AG09309 (cell line): ENCODE measurements at regions not wholly inside any gene's neighbourhood (a gene's known extent, or its start where the extent isn't known, plus 50 kb on each side); places are given as distances from the start of the nearest gene placed in this dataset.
"Not testable (repeated sequence)": the region's sequence is repeated elsewhere in the genome, so short reads cannot be mapped to it uniquely, and the experiment has no call there.

Experiments used
- DNase-seq: peaks from one replicate; pipeline ENCODE4 v3.0.0-alpha.2; 2010; ENCODE audit warnings: low read depth
- H3K4me3 ChIP-seq: 2 replicates; pipeline ENCODE4 v1.5.1; 2011; ENCODE audit warnings: mild to moderate bottlenecking, low read depth, low read length, moderate library complexity; ENCODE audit not compliant: control insufficient read depth
- TF ChIP-seq, protein P1 (sequence below): IDR thresholded peaks from 2 replicates; pipeline ENCODE4 v1.5.1; 2011; ENCODE audit warnings: mild to moderate bottlenecking, low read depth, low read length, inconsistent platforms; ENCODE audit not compliant: insufficient read depth, control insufficient read depth; ENCODE audit errors: missing control alignments

- no peak for DNase-seq
- TF ChIP-seq, protein P1, sequence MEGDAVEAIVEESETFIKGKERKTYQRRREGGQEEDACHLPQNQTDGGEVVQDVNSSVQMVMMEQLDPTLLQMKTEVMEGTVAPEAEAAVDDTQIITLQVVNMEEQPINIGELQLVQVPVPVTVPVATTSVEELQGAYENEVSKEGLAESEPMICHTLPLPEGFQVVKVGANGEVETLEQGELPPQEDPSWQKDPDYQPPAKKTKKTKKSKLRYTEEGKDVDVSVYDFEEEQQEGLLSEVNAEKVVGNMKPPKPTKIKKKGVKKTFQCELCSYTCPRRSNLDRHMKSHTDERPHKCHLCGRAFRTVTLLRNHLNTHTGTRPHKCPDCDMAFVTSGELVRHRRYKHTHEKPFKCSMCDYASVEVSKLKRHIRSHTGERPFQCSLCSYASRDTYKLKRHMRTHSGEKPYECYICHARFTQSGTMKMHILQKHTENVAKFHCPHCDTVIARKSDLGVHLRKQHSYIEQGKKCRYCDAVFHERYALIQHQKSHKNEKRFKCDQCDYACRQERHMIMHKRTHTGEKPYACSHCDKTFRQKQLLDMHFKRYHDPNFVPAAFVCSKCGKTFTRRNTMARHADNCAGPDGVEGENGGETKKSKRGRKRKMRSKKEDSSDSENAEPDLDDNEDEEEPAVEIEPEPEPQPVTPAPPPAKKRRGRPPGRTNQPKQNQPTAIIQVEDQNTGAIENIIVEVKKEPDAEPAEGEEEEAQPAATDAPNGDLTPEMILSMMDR = no peak
Measured at GRCh38 chrX:25124391-25124790, 108.6 kb upstream of the ARX start.

DNA sequence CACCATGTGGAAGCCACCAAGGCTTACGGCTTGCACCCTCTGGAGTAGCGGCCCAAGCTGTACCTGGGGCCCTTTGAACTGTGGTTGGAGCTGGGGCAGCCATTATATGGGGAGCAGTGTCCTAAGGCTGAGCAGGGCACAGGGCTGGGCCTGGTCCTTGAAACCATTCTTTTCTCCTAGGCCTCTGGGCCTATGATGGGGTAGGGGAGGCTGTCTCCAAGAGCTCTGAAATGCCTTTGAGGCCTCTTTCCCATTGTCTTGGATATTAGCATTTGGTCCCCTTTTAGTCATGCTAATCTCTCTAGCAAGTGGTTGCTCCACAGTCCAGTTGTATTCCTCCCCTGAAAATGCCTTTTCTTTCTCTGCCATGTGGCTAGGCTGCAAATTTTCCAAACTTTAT lies 96.4 kb upstream of the ARX start:
- H3K4me3 ChIP-seq = no peak overlapping the region
- TF ChIP-seq, protein P1 = no peak
- no peak for DNase-seq

More at GRCh38 chrX:25124391-25124790, 108.6 kb upstream of the ARX start:
- H3K4me3 ChIP-seq = no peak overlapping the region

DNA sequence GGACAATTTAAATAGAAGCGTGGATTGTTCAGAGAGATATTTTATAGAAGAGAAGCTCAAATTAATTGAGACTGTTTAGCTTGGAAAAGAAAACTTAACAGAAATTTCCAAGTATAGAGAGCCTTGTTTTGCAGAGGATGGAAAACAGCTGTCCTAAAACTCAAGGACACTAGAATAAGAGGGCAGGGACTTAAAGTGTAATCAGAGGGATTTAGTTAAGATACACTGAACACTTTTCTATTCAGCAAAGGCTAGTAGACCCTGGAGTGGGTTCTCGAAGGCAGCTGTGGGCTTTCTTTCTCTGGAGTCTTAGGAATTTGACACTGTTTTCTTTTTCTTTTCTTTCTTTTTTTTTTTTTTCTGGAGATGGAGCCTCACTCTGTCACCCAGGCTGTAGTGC lies 92.7 kb upstream of the ARX start:
- DNase-seq = no peak
- TF ChIP-seq, protein P1 = no peak
- no peak overlapping the region for H3K4me3 ChIP-seq

- H3K4me3 ChIP-seq = no peak overlapping the region
- DNase-seq = no peak
- TF ChIP-seq, protein P1 = no peak
Measured at GRCh38 chrX:25105221-25105620, 89.5 kb upstream of the ARX start.

DNA sequence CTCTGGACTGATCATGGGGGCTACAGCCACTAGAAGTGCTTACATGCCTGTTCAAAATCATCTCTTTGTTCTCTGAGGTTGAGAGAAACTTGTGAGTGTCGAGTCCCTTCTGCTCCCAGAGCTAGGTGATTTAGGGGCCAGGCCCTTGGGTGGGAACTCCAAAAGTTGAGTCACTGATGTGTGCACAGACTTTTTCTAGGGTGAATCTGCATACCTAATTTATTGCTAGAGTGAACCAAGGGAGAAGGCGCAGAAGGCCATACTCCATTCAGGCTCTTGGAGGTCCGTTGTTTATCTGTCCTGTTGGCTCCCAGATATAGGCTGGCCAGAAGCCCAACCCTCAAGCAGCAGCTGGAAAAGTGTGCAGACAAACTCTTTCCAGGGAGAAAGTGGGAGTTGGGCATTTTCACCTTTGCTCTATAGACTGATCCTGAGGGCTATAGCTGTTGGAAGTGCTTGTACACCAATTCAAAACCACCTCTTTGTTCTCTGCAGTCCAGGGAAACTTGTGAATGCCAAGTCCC lies 80.8 kb upstream of the ARX start:
- no peak for DNase-seq
- no peak overlapping the region for H3K4me3 ChIP-seq
- TF ChIP-seq, protein P1 = no peak

DNA sequence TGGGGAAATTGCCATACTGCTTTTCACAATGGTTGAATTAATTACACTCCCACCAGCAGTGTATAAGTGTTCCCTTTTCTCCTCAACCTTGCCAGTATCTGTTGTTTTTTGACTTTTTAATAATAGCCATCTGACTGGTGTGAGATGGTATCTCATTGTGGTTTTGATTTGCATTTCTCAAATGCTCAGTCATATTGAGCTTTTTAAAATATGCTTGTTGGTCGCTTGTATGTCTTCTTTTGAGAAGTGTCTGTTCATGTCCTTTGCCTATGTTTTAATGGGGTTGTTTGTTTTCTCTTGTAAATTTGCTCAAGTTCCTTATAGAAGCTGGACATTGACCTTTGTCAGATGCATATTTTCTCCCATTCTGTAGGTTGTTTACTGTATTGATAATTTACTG lies 75.4 kb upstream of the ARX start:
- not testable (repeated sequence) for DNase-seq, H3K4me3 ChIP-seq

- DNase-seq = no peak
- TF ChIP-seq, protein P1 = no peak
- no peak overlapping the region for H3K4me3 ChIP-seq
Measured at GRCh38 chrX:25084446-25084845, 68.7 kb upstream of the ARX start.
